ENCODE measurements at regions not wholly inside any gene's neighbourhood (a gene's known extent, or its start where the extent isn't known, plus 50 kb on each side); places are given as distances from the start of the nearest gene placed in this dataset.
A peak's percentile ranks its signal among the peaks of the same experiment; 100 is the strongest.

DNA sequence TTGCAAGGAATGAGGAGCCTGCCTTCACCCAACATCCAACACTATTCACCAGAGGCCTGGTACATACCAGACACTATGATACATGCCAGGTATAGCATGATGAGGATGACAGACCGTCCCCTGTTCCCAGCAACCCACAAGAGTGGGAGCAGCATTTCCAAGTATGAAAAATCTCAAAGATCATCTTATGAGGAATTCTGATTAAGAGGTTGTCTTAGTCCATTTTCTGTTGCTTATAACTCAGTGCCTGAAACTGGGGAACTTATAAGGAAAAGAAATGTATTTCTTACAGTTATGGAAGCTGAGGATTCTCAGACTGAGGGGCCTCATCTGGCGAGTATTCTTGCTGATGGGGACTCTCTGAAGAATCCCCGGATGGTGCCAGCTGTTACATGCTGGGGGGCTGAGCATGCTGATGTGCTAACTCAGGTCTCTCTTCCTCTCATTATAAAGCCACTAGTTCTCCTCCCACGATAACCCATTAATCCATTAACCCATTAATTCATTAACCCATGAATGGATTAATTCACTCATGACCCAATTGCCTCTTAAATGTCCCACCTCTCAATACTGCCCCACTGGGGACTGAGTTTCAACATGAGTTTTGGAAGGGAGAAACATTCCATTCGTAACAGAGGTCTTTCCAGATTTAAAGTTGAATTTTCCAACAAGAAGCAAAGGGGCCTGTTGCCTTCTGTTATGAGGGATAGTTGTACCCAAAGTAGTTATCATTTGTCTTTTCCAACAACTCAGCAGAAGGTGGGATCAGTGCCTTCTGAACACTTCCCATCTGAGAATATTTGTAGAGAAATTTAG lies 173.9 kb downstream of the HERPUD2 start:
- H3K4me3 Mint-ChIP-seq = no peak overlapping the region
- ATAC-seq (replicated peaks in 1 of 4) (no peak), DNase-seq (no peak)
- POLR2A ChIA-PET = no interaction called here
- CTCF ChIA-PET = interaction anchor here (0.7 to 0.8 kb wide), 4 partner anchors 13 to 697 kb away, joined by 3 to 5 read pairs (median 4); no protein-coding TSS in a partner anchor
- no peak overlapping the region for H3K27ac Mint-ChIP-seq
- Histone ChIP-seq H3K36me3 (ENCODE audit: control insufficient read depth in 2 of 2, extremely low read depth in 1 of 2, insufficient read depth in 1 of 2, low read length in 1 of 2) (no peaks in the 10 kb centered on the region), H3K4me1 (ENCODE audit: control insufficient read depth in 1 of 2, extremely low read depth in 1 of 2, insufficient read depth in 2 of 2, low read length in 2 of 2) (no peaks in the 10 kb centered on the region), H3K27ac (ENCODE audit: low read length) (no peak overlapping the region), H3K27me3 (replicated peaks in 1 of 2; ENCODE audit: control insufficient read depth in 2 of 2, extremely low read depth in 1 of 2, insufficient read depth in 2 of 2, low read length in 1 of 2) (peaks cover 2 to 7% of the 10 kb centered on the region in 2 experiments), H3K4me3 (ENCODE audit: control insufficient read depth in 1 of 2, extremely low read depth in 1 of 2, low read length in 1 of 2) (no peak overlapping the region), H3K9me3 (no peaks in the 10 kb centered on the region)
- 57% methylated on average over 3 of the region's 5 CpGs for WGBS (ENCODE audit: insufficient coverage)
- H3K9me3 Mint-ChIP-seq = no peaks in the 10 kb centered on the region
- peaks cover 8 to 15% of the 10 kb centered on the region in 2 donors for H3K27me3 Mint-ChIP-seq
- H3K36me3 Mint-ChIP-seq = no peaks in the 10 kb centered on the region
- peaks cover 3 to 6% (median 5%) of the 10 kb centered on the region in 3 donors for H3K4me1 Mint-ChIP-seq

DNA sequence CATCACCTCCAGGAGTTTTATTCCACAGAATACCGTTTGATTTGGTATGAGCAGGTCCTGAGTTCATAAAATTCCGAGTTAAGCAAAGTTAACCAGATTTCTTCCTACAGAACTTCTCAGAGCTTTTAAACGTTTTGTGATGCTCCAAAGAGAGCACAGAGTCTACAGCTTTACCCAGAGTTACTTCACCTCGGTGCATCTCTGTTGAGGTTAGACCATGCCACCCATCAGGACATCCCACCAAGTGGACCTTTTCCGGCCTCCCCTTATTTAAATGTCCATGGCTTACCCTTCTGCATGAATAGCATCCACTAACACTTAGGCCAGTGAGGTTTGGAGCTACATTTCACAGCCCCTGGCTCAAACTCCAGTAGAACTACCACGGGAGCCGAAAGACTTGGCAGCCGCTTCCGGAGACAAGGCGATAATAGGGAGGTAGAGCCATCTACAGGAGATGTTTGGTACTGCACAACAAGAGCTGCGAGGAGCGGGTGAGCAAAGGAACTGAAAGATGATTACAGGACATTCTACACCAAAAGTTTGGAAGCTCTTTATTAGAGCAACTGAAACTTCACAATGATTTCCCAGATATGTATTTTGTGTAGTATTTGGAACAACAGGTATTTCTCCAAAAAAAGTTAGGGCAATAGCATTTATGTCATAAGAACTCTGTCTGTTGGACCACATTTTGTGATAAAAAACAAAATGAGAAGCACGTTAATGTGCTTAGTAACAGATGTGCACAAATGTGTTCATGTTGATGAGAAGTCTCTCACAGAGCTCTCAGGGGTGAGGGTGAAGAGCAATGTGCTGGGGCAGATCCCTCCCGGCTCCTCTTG lies 174.7 kb downstream of the HERPUD2 start:
- Mint-ChIP-seq H3K36me3 (no peaks in the 10 kb centered on the region), H3K4me1 (peaks cover 3 to 6% (median 5%) of the 10 kb centered on the region in 3 donors), H3K27me3 (peaks cover 8 to 15% of the 10 kb centered on the region in 2 donors), H3K27ac (no peak overlapping the region), H3K9me3 (no peaks in the 10 kb centered on the region), H3K4me3 (no peak overlapping the region)
- POLR2A ChIA-PET = no interaction called here
- CTCF ChIA-PET = interaction anchor here (0.5 to 1.0 kb wide), 10 partner anchors 9 to 1085 kb away, joined by 3 to 5 read pairs (median 3); no protein-coding TSS in a partner anchor
- peak in 29 of 35 experiments; percentile 5 to 72 (median 30) for DNase-seq
- Histone ChIP-seq H3K4me3 (ENCODE audit: control insufficient read depth in 1 of 2, extremely low read depth in 1 of 2, low read length in 1 of 2) (no peak overlapping the region), H3K27ac (ENCODE audit: low read length) (no peak overlapping the region), H3K4me1 (ENCODE audit: control insufficient read depth in 1 of 2, extremely low read depth in 1 of 2, insufficient read depth in 2 of 2, low read length in 2 of 2) (no peaks in the 10 kb centered on the region), H3K27me3 (replicated peaks in 1 of 2; ENCODE audit: control insufficient read depth in 2 of 2, extremely low read depth in 1 of 2, insufficient read depth in 2 of 2, low read length in 1 of 2) (peaks cover 2 to 7% of the 10 kb centered on the region in 2 experiments), H3K36me3 (ENCODE audit: control insufficient read depth in 2 of 2, extremely low read depth in 1 of 2, insufficient read depth in 1 of 2, low read length in 1 of 2) (no peaks in the 10 kb centered on the region), H3K9me3 (no peaks in the 10 kb centered on the region)
- 45% methylated on average over 4 of the region's 14 CpGs for WGBS (ENCODE audit: insufficient coverage)
- peak; percentile 47 to 72 (median 54) for ATAC-seq (replicated peaks in 1 of 4)

DNA sequence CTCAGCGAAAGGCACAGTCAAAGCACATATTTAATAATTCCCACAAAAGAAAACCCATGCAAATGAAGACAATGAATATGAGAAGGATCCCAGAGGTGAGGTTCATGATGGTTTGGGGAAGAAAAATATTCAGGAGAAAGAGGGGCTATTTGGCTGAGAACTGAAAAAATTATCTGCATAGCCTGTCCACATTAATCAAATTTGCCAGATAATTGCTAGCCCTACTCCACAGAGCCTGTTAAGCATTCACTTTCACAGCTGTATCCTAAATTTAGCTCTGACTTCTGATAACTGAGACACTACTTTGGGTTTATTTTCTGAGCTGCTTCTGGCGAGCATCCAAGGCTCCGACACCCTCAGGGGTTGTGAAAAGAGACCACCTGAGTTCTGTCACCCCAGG lies 176.2 kb downstream of the HERPUD2 start:
- Mint-ChIP-seq H3K9me3 (no peaks in the 10 kb centered on the region), H3K4me1 (peaks cover 3 to 6% (median 5%) of the 10 kb centered on the region in 3 donors), H3K36me3 (no peaks in the 10 kb centered on the region), H3K27ac (no peak overlapping the region), H3K4me3 (no peak overlapping the region), H3K27me3 (peaks cover 4 to 9% of the 10 kb centered on the region in 2 donors)
- H3K4me1 ChIP-seq (ENCODE audit: control insufficient read depth in 1 of 2, extremely low read depth in 1 of 2, insufficient read depth in 2 of 2, low read length in 2 of 2) = no peaks in the 10 kb centered on the region
- H3K36me3 ChIP-seq (ENCODE audit: control insufficient read depth in 2 of 2, extremely low read depth in 1 of 2, insufficient read depth in 1 of 2, low read length in 1 of 2) = no peaks in the 10 kb centered on the region
- ATAC-seq (replicated peaks in 1 of 4) (no peak), DNase-seq (no peak)
- WGBS (ENCODE audit: insufficient coverage) = 81% methylated on average over 2 of the region's 3 CpGs
- H3K27ac ChIP-seq (ENCODE audit: low read length) = no peak overlapping the region
- CTCF ChIA-PET = interaction anchor here in 1 of 2 donors (1.0 kb wide), 1 partner anchor 94 kb away, joined by 3 read pairs; no protein-coding TSS in a partner anchor
- POLR2A ChIA-PET = no interaction called here
- H3K27me3 ChIP-seq (replicated peaks in 1 of 2; ENCODE audit: control insufficient read depth in 2 of 2, extremely low read depth in 1 of 2, insufficient read depth in 2 of 2, low read length in 1 of 2) = peaks cover 2 to 7% of the 10 kb centered on the region in 2 experiments
- no peaks in the 10 kb centered on the region for H3K9me3 ChIP-seq
- no peak overlapping the region for H3K4me3 ChIP-seq (ENCODE audit: control insufficient read depth in 1 of 2, extremely low read depth in 1 of 2, low read length in 1 of 2)

DNA sequence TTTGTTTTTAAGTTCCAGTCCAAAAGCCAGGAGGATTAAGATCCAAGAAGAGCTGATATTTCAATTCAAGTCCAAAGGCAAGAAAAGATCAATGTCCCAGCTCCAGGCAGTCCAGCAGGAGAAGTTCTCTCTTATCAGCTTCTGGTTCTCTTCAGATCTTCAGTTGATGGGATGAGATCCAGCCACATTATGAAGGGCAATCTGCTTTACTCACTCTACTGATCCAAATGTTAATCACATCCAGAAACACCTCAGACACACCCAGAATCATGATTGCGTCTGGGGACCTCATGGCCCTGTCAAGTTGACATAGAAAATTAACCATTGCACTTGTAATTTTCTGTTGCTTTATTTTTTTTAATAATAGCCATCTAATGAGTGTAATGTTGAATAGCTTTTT lies 178.4 kb downstream of the HERPUD2 start:
- Histone ChIP-seq H3K36me3 (ENCODE audit: control insufficient read depth in 2 of 2, extremely low read depth in 1 of 2, insufficient read depth in 1 of 2, low read length in 1 of 2) (no peaks in the 10 kb centered on the region), H3K4me1 (ENCODE audit: control insufficient read depth in 1 of 2, extremely low read depth in 1 of 2, insufficient read depth in 2 of 2, low read length in 2 of 2) (no peaks in the 10 kb centered on the region), H3K9me3 (no peaks in the 10 kb centered on the region), H3K27me3 (replicated peaks in 1 of 2; ENCODE audit: control insufficient read depth in 2 of 2, extremely low read depth in 1 of 2, insufficient read depth in 2 of 2, low read length in 1 of 2) (peaks cover 2 to 7% of the 10 kb centered on the region in 2 experiments), H3K27ac (ENCODE audit: low read length) (no peak overlapping the region), H3K4me3 (ENCODE audit: control insufficient read depth in 1 of 2, extremely low read depth in 1 of 2, low read length in 1 of 2) (no peak overlapping the region)
- ChIA-PET CTCF (interaction anchor here in 1 of 2 donors (0.7 kb wide), 1 partner anchor 1697 kb away, joined by 3 read pairs; no protein-coding TSS in a partner anchor), POLR2A (interaction anchor here in 1 of 2 donors (0.6 kb wide), 1 partner anchor 183 kb away, joined by 3 read pairs; no protein-coding TSS in a partner anchor)
- H3K27ac Mint-ChIP-seq = no peak overlapping the region
- H3K4me3 Mint-ChIP-seq = no peak overlapping the region
- H3K36me3 Mint-ChIP-seq = no peaks in the 10 kb centered on the region
- DNase-seq = no peak
- ATAC-seq (replicated peaks in 1 of 4) = no peak
- no peaks in the 10 kb centered on the region for H3K9me3 Mint-ChIP-seq
- H3K4me1 Mint-ChIP-seq = peaks cover 3 to 6% (median 5%) of the 10 kb centered on the region in 3 donors
- WGBS (ENCODE audit: insufficient coverage) = no CpG with 5 or more reads among the region's 1 CpG
- peaks cover 3 to 6% of the 10 kb centered on the region in 2 donors for H3K27me3 Mint-ChIP-seq

- Histone ChIP-seq H3K4me3 (ENCODE audit: control insufficient read depth in 1 of 2, extremely low read depth in 1 of 2, low read length in 1 of 2) (no peak overlapping the region), H3K4me1 (ENCODE audit: control insufficient read depth in 1 of 2, extremely low read depth in 1 of 2, insufficient read depth in 2 of 2, low read length in 2 of 2) (no peaks in the 10 kb centered on the region), H3K36me3 (ENCODE audit: control insufficient read depth in 2 of 2, extremely low read depth in 1 of 2, insufficient read depth in 1 of 2, low read length in 1 of 2) (no peaks in the 10 kb centered on the region), H3K27me3 (replicated peaks in 1 of 2; ENCODE audit: control insufficient read depth in 2 of 2, extremely low read depth in 1 of 2, insufficient read depth in 2 of 2, low read length in 1 of 2) (peaks cover 0 to 2% of the 10 kb centered on the region in 2 experiments), H3K27ac (ENCODE audit: low read length) (no peak overlapping the region), H3K9me3 (no peaks in the 10 kb centered on the region)
- Mint-ChIP-seq H3K9me3 (no peaks in the 10 kb centered on the region), H3K27me3 (peaks cover 11 to 19% of the 10 kb centered on the region in 2 donors), H3K4me1 (no peaks in the 10 kb centered on the region), H3K4me3 (no peak overlapping the region), H3K27ac (no peak overlapping the region), H3K36me3 (no peaks in the 10 kb centered on the region)
- no peak for DNase-seq
- ChIA-PET POLR2A (no interaction called here), CTCF (interaction anchor here (0.7 to 1.0 kb wide), 2 partner anchors 8 to 30 kb away, joined by 3 read pairs; no protein-coding TSS in a partner anchor)
- no peak for ATAC-seq (replicated peaks in 1 of 4)
These were observed 181.1 kb downstream of the HERPUD2 start for GRCh38 chr7:35513828-35514227.

DNA sequence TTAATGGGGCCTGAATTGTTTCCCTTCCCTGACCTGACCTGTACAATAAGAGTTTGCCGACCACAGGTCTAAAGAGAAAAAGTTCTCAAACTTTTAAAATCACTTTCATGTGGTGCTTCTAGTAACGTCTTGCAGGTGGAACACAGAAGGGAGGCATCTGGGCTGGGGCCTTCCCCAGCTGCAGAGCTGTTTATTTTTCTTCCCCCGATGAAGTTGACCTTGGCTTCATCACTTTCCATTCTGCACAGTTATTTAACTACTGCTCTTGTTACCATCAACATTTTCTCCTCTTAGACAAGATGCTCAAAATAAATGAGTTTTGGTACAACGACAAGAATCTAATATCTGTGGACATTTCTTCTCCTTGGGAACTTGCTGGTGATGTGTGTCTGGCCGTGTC lies 181.7 kb downstream of the HERPUD2 start:
- Histone ChIP-seq H3K4me3 (ENCODE audit: control insufficient read depth in 1 of 2, extremely low read depth in 1 of 2, low read length in 1 of 2) (no peak overlapping the region), H3K4me1 (ENCODE audit: control insufficient read depth in 1 of 2, extremely low read depth in 1 of 2, insufficient read depth in 2 of 2, low read length in 2 of 2) (no peaks in the 10 kb centered on the region), H3K9me3 (no peaks in the 10 kb centered on the region), H3K36me3 (ENCODE audit: control insufficient read depth in 2 of 2, extremely low read depth in 1 of 2, insufficient read depth in 1 of 2, low read length in 1 of 2) (no peaks in the 10 kb centered on the region), H3K27me3 (replicated peaks in 1 of 2; ENCODE audit: control insufficient read depth in 2 of 2, extremely low read depth in 1 of 2, insufficient read depth in 2 of 2, low read length in 1 of 2) (peaks cover 0 to 2% of the 10 kb centered on the region in 2 experiments), H3K27ac (ENCODE audit: low read length) (no peak overlapping the region)
- Mint-ChIP-seq H3K9me3 (no peaks in the 10 kb centered on the region), H3K36me3 (no peaks in the 10 kb centered on the region), H3K4me3 (no peak overlapping the region), H3K4me1 (no peaks in the 10 kb centered on the region), H3K27me3 (peaks cover 11 to 19% of the 10 kb centered on the region in 2 donors), H3K27ac (no peak overlapping the region)
- 56% methylated on average over 2 of the region's 5 CpGs for WGBS (ENCODE audit: insufficient coverage)
- DNase-seq (no peak), ATAC-seq (replicated peaks in 1 of 4) (no peak)
- POLR2A ChIA-PET = no interaction called here
- CTCF ChIA-PET = no interaction called here

All from T-cell (primary cell).